ENCODE measurements at regions not wholly inside any gene's neighbourhood (a gene's known extent, or its start where the extent isn't known, plus 50 kb on each side); places are given as distances from the start of the nearest gene placed in this dataset.

GRCh38 chr1:228830954-228831481 lies 95.7 kb downstream of the RHOU start:
- no peaks in the 10 kb centered on the region for H3K9me3 ChIP-seq (replicated peaks; ENCODE audit: insufficient read depth, low read length)
- H3K27me3 ChIP-seq (replicated peaks; ENCODE audit: insufficient read depth, low read length): no peaks in the 10 kb centered on the region
- H3K9ac ChIP-seq (ENCODE audit: low read length): no peak overlapping the region
- no peaks in the 10 kb centered on the region for H3K9me2 ChIP-seq (replicated peaks; ENCODE audit: insufficient read depth, low read length)
- no peaks in the 10 kb centered on the region for H3K79me2 ChIP-seq (ENCODE audit: low read length)
- H3K4me3 ChIP-seq (ENCODE audit: low read length): no peak overlapping the region
- no peaks in the 10 kb centered on the region for H3K4me1 ChIP-seq (ENCODE audit: low read length)
- no peak for DNase-seq
- no peaks in the 10 kb centered on the region for H3K36me3 ChIP-seq (replicated peaks; ENCODE audit: insufficient read depth, low read length)
- no peak overlapping the region for H2AFZ ChIP-seq (ENCODE audit: low read length)
- no peaks in the 10 kb centered on the region for H3F3A ChIP-seq (ENCODE audit: insufficient read depth, low read length)
- TF ChIP-seq, protein P1, sequence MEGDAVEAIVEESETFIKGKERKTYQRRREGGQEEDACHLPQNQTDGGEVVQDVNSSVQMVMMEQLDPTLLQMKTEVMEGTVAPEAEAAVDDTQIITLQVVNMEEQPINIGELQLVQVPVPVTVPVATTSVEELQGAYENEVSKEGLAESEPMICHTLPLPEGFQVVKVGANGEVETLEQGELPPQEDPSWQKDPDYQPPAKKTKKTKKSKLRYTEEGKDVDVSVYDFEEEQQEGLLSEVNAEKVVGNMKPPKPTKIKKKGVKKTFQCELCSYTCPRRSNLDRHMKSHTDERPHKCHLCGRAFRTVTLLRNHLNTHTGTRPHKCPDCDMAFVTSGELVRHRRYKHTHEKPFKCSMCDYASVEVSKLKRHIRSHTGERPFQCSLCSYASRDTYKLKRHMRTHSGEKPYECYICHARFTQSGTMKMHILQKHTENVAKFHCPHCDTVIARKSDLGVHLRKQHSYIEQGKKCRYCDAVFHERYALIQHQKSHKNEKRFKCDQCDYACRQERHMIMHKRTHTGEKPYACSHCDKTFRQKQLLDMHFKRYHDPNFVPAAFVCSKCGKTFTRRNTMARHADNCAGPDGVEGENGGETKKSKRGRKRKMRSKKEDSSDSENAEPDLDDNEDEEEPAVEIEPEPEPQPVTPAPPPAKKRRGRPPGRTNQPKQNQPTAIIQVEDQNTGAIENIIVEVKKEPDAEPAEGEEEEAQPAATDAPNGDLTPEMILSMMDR (IDR thresholded peaks at IDR 0.05; ENCODE audit: low read length): no peak
- TF ChIP-seq EZH2phosphoT487 (IDR thresholded peaks at IDR 0.05; ENCODE audit: low read length) (no peak), EZH2 (optimal IDR thresholded peaks at IDR 0.05; ENCODE audit: low read depth, low read length) (no peak)
- H3K4me2 ChIP-seq (ENCODE audit: low read depth, low read length): no peak overlapping the region
- H3K27ac ChIP-seq (ENCODE audit: low read length): no peak overlapping the region
- no peaks in the 10 kb centered on the region for H4K20me1 ChIP-seq (ENCODE audit: insufficient read depth, low read length)

- H3K27me3 ChIP-seq (replicated peaks; ENCODE audit: insufficient read depth, low read length): no peaks in the 10 kb centered on the region
- H3K4me3 ChIP-seq (ENCODE audit: low read length): no peak overlapping the region
- no peak for DNase-seq
- no peaks in the 10 kb centered on the region for H3F3A ChIP-seq (ENCODE audit: insufficient read depth, low read length)
- H3K79me2 ChIP-seq (ENCODE audit: low read length): no peaks in the 10 kb centered on the region
- TF ChIP-seq EZH2 (optimal IDR thresholded peaks at IDR 0.05; ENCODE audit: low read depth, low read length) (no peak), EZH2phosphoT487 (IDR thresholded peaks at IDR 0.05; ENCODE audit: low read length) (no peak)
- TF ChIP-seq, protein P1 (IDR thresholded peaks at IDR 0.05; ENCODE audit: low read length): no peak
- H3K9ac ChIP-seq (ENCODE audit: low read length): no peak overlapping the region
- H3K27ac ChIP-seq (ENCODE audit: low read length): no peak overlapping the region
- no peaks in the 10 kb centered on the region for H3K36me3 ChIP-seq (replicated peaks; ENCODE audit: insufficient read depth, low read length)
- no peaks in the 10 kb centered on the region for H3K9me2 ChIP-seq (replicated peaks; ENCODE audit: insufficient read depth, low read length)
- no peaks in the 10 kb centered on the region for H3K9me3 ChIP-seq (replicated peaks; ENCODE audit: insufficient read depth, low read length)
- no peaks in the 10 kb centered on the region for H3K4me1 ChIP-seq (ENCODE audit: low read length)
- no peak overlapping the region for H3K4me2 ChIP-seq (ENCODE audit: low read depth, low read length)
- no peak overlapping the region for H2AFZ ChIP-seq (ENCODE audit: low read length)
- H4K20me1 ChIP-seq (ENCODE audit: insufficient read depth, low read length): no peaks in the 10 kb centered on the region
Measured at GRCh38 chr1:228833911-228834688, 98.8 kb downstream of the RHOU start.

DNA sequence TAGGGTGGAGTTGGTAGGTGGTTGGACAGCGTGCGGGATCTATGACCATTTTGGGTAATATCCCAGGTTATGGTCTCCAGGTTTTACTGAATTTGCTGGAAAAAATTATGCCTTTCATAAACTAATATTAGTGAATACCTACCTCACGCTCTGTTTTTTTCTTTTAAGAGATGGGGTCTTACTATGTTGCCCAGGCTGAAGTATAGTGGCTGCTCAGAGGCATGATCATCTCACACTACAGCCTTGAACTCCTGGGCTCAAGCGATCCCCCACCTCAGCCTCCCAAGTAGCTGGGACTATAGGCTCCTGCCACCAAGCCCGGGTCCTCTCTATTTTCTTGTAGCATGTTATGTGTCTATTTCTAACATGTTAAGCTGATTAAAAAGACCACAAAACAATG lies 100.2 kb downstream of the RHOU start:
- Histone ChIP-seq H3F3A (ENCODE audit: insufficient read depth, low read length) (no peaks in the 10 kb centered on the region), H4K20me1 (ENCODE audit: insufficient read depth, low read length) (no peaks in the 10 kb centered on the region), H3K27me3 (replicated peaks; ENCODE audit: insufficient read depth, low read length) (no peaks in the 10 kb centered on the region), H3K36me3 (replicated peaks; ENCODE audit: insufficient read depth, low read length) (no peaks in the 10 kb centered on the region), H2AFZ (ENCODE audit: low read length) (no peak overlapping the region), H3K4me2 (ENCODE audit: low read depth, low read length) (no peak overlapping the region), H3K9me3 (replicated peaks; ENCODE audit: insufficient read depth, low read length) (no peaks in the 10 kb centered on the region), H3K27ac (ENCODE audit: low read length) (no peak overlapping the region), H3K79me2 (ENCODE audit: low read length) (no peaks in the 10 kb centered on the region), H3K4me1 (ENCODE audit: low read length) (no peaks in the 10 kb centered on the region), H3K9me2 (replicated peaks; ENCODE audit: insufficient read depth, low read length) (no peaks in the 10 kb centered on the region), H3K4me3 (ENCODE audit: low read length) (no peak overlapping the region), H3K9ac (ENCODE audit: low read length) (no peak overlapping the region)
- DNase-seq: no peak
- no peak for TF ChIP-seq EZH2 (optimal IDR thresholded peaks at IDR 0.05; ENCODE audit: low read depth, low read length)
- TF ChIP-seq, protein P1 (IDR thresholded peaks at IDR 0.05; ENCODE audit: low read length): no peak
- no peak for TF ChIP-seq EZH2phosphoT487 (IDR thresholded peaks at IDR 0.05; ENCODE audit: low read length)
